HG02763 (cell line): ENCODE measurements at regions not wholly inside any gene's neighbourhood (a gene's known extent, or its start where the extent isn't known, plus 50 kb on each side); places are given as distances from the start of the nearest gene placed in this dataset.

Experiments used
- ATAC-seq: cut with Tn5 transposase; IDR thresholded peaks from one replicate; pipeline ENCODE4 v1.9.1; 2021; ENCODE audit warnings: mild to moderate bottlenecking, moderate library complexity; ENCODE audit not compliant: unreplicated experiment

- ATAC-seq, result no peak
These were observed 85.6 kb downstream of the CPN2 start for GRCh38 chr3:194265505-194265892.

- ATAC-seq, result no peak
These were observed 84.8 kb downstream of the CPN2 start for GRCh38 chr3:194265996-194266964.

GRCh38 chr3:194267744-194268653 is 83.1 kb downstream of the CPN2 start:
- ATAC-seq, result no peak

- ATAC-seq, result no peak
These were observed 82.2 kb downstream of the CPN2 start for GRCh38 chr3:194268654-194269512.

- ATAC-seq, result no peak
These were observed 81.5 kb downstream of the CPN2 start for GRCh38 chr3:194269610-194270145.

GRCh38 chr3:194270627-194271459 is 80.3 kb downstream of the CPN2 start:
- no peak for ATAC-seq

- no peak for ATAC-seq
These were observed 79.6 kb downstream of the CPN2 start for GRCh38 chr3:194271460-194272035.

- no peak for ATAC-seq
These were observed 78.9 kb downstream of the CPN2 start for GRCh38 chr3:194272221-194272620.

- no peak for ATAC-seq
These were observed 78.0 kb downstream of the CPN2 start for GRCh38 chr3:194272861-194273742.

- ATAC-seq, result no peak
These were observed 77.3 kb downstream of the CPN2 start for GRCh38 chr3:194273743-194274310.

- no peak for ATAC-seq
These were observed 76.6 kb downstream of the CPN2 start for GRCh38 chr3:194274424-194275085.

- no peak for ATAC-seq
These were observed 75.8 kb downstream of the CPN2 start for GRCh38 chr3:194275291-194275690.

- ATAC-seq, result no peak
These were observed 75.4 kb downstream of the CPN2 start for GRCh38 chr3:194275721-194276120.

GRCh38 chr3:194276768-194277103 is 74.4 kb downstream of the CPN2 start:
- ATAC-seq, result no peak

- ATAC-seq, result no peak
These were observed 73.9 kb downstream of the CPN2 start for GRCh38 chr3:194277104-194277785.

- no peak for ATAC-seq
These were observed 73.4 kb downstream of the CPN2 start for GRCh38 chr3:194277786-194278130.
